NCI-H510A treated with DMSO at 0.1 percent for 48 hours (cell line): ENCODE measurements at regions not wholly inside any gene's neighbourhood (a gene's known extent, or its start where the extent isn't known, plus 50 kb on each side); places are given as distances from the start of the nearest gene placed in this dataset.

Experiments used
- DNase-seq: peaks from one replicate; lab custom pipeline; 2025; lab: John Stamatoyannopoulos, UW

DNA sequence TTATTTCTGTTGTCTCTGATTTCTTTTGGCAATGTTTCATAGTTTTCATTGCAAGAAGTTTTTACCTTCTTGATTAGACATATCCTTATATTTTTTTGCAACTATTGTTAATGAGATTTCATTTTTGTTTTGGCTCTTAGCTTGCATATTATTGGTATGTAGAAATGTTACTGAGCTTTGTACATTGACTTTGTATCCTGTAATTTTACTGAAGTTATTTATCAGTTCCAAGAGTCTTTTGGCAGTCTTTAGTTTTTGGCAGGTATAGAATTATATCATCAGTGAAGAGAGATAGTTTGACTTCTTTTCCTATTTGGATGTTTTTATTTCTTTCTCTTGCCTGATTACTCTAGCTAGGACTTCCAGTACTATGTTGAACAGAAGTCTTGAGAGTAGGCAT is 375.7 kb downstream of the TDRD3 start:
- DNase-seq, result no peak

DNA sequence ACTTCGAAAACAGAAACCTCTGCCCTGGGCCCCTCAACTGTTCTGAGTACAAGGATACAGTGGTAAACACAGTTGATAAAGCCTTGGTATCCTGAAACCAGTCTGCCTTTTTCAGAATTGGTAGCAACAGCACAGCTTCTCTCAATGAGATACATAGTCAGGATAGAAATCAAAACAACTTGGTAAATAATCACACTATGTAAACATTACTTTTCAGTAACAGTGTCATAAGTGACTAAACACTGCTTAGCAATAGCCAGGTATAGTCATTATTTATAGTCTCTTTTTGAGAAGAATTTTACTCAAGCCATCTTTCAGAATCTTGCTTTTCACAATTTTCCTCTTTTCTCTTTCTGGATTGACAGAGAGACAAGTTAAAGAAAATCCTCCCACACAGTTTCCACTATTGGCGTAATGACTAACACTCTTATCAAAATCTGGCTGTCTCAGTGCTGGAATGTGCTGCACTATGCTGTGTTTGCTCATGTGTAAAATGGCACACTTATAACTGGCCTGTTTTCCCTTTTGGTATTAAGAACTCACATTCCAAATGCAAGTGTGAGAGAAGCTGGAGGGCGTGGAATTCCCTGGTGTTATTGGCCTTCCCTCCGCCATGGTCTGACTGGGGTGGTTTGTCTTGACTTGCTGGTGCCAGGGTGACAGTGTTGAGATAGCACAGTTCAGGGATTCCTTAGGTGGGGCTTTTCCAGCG is 368.8 kb downstream of the TDRD3 start:
- DNase-seq, result no peak

DNA sequence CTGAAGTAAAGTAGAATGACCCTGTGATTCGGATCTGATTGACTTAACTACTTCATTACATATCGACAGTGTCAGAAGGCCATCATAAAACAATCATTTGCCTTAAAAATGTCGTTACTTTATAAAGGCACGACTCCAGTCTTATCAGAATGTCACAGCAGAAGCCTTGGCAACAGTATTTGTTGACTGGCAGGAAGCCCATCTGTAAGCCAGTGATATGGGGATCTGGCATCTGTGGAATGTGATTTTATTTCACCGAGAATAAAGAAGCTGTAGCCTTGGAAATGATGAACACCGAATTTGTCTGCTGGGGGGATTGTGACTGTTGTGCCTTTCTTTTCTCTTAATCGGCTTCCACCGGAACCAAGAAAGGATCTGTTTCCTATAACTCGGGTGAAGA is 362.5 kb downstream of the TDRD3 start:
- no peak for DNase-seq

DNA sequence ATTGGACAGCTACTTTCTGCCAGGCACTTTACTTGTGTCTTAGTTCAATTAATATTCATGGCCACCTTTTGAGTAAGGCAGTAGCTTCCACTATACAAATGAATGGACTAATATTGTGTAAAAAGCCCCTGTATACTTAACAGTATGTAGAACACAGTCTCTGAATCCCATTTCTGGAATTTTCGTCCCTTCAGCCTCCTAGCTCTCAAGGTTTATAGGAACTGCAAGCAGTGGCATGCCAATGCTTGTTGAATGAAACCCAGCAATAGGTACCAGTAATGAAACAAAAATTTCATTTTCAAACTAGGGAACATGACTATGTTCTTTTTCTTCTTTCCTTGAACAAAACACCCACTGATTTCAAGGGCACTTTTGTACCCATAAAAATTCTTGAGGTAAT is 361.6 kb downstream of the TDRD3 start:
- DNase-seq, result no peak

DNA sequence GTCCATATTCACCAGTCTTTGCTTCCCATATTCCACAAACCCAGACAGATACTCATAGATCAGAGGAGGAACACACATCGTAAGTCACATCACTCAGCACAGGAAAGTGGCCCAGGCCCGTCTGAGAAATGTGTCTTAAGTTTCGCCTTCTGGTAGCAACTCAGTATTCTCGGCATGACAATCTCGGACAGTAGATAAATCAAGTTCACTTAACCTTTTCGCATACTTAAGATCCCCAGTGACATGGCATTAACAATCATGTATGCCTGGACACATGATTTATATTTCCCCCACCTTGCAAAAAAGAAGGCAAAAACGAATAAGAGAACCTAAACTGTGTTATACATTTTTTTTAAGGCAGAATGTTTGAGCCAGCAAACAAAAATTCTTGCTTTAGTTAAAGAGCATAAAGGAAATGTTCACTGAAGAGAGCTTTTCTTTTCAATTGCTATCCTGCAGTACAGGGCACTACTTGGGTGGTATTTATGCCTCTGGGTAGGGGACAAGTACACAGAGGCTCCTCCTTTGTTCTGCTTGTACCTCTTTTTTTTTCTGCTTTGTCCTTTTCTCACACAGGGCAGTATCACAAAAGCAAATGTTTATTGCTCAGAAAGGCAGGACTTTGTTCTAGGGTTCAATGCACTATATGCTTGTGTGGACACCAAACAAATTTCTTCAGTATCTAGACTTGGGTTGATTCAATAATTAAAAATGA is 360.6 kb downstream of the TDRD3 start:
- no peak for DNase-seq

DNA sequence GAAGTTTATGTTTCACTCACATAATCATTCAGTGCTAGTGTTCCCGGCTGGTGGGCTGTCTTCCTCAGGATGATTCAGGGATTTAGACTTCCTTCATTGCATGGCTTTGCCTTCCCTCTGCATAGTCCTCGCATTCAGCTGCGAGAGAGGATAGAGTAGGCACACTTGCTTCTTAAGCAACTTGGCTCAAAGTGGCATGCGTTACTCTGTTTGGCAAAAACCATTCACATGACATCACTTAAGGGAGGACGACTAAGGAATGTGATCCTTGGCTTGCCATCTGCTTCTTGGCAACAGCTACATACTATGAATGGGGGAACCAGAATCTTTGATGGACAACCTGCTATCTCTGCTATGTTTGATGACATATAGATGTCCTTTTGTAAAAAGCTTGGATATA is 359.3 kb downstream of the TDRD3 start:
- no peak for DNase-seq

DNA sequence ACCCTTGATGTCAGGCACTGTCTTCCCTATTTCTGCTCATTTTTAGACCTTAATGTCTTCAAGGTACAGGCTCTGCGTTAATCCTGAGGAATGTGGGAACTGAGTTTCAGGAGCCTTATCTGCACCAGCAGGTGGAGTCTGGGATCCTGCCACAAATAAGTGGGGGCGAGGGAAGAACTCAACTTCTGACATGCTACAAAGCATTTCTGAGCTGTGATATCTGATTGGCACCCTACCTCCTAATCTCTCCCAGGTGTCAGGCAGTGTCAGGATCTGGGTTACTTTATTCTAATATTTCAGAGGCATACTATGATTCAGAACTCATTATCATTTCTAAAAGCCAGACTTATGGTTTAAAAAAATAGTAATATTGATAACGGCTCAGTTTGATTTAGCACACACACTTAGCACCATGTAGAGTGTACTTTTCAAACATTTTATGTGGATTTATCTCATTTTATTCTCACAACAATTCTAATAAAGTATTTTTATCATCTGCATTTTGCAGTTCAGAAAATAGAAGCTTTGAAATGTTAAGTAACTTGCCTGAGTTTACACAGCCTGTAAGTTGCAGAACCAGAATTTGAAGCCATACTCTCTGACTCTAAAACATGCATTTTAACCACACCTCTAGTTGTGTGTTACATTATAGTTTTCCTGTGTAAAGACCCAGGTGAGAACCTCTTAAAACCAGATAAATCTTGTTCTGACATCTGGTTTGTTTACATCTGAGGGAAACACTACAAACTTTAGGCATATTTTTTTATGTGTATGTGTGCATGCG is 358.6 kb downstream of the TDRD3 start:
- DNase-seq, result no peak

DNA sequence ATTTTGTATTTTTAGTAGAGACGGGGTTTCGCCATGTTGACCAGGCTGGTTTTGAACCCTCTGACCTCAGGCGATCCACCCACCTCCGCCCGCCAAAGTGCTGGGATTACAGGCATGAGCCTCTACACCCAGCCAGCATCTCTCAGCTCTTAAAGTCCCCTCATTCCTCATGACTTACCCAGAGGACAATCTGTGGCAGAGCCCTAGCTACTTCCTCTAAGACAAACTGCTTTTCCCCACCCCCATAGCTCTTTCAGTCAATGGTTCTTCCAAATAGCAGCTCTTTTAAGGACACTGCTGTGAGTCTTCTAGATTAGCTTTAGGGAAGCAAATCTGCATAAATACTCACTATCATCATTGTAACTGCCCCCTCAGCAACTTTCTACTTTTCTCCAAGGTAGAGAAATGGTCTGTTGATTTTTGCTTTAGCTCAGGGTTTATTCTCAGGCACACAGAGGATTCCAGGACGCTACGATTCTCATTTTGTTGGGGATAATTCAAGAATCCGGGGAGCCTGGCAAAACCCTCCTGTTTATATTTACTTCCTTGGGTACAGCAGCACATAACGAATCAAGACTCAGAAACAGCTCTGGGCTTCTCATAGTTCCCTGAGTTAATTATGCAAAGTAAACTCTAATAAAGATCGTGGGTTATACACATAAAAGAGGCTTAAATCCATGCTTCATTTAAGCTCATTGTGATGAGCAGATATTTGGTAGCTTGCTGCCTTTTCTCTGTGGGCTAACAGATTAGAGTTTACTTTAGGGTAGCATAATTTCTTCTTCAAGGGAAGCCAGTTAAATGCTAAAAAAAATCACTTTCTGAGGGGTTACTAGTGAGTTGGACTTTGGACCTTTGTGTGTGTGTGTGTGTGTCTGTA is 357.4 kb downstream of the TDRD3 start:
- no peak for DNase-seq

DNA sequence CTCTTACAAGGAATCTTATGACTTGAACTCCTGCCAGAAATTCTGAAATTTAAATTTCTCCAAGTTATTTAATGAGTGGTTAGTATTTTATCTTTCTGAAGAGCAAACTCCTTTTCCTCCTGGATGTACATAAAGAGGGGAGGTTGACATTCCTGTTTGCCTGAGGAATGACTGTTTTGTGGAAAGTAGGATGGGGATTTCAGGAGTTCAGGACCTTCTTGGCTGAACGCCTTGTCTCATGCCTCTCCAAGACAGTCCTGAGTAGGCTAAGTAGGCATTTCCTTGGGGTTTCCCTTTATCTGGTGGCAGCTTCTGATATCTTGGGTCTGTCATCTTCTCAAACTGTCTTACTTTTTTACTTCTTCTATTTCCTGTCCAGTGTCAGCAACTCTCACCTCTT is 356.6 kb downstream of the TDRD3 start:
- no peak for DNase-seq

DNA sequence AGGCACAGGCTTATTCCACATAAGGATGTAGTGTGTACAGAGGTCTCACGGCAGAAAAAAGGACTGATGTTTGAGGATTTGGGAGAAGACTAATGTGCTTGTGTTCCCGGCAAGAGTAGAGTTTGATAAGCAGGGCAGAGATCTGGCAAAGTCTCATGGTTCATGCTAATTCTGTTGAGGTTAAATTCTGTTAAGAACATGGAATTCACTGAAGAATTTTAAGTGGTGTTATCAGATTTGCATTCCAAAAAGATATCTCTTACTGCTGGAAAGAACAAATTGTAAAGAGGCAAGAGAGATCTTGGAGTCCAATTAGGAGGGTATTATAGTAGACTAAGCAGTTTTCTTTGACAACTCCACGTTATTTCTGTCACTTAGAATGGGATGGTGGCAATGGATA is 348.3 kb downstream of the TDRD3 start:
- no peak for DNase-seq

DNA sequence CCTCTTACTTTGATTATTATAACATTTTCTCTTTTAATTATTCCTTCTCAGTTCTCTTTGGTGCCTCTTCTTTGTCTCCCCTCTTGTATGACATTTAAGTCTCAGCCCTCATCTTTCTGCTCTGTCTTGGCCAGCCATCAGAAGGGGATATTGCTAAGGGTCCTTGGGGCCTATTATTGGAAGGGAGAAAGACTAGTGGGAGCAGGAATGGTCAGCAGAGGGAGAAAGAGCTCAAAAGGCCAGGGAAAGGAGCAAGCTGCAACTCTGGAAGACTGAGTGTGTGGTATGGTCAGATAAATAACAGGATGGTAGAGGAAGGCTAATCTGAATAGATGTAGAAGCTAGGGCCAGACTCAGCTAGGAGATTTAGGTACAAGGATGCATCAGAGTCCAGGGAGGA is 336.9 kb downstream of the TDRD3 start:
- DNase-seq, result no peak

DNA sequence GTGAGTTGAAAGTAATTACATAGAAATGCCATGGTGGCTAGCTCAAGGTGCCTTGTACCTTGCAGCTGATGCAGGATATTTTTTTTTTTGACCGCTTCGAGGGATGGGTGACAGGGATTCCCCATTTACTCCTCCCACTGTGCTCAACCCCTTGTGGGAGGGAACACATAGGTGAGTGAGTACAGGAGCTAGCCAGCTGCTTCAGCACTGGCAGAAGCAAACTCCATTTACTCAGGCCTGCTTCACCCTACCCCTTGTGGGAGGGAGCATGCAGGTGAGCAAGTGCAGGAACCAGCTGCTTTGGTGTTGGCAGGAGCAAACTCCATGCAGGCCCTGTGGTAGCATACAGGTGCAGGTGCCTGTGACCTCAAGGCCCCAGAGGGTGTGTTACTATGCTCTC is 330.1 kb downstream of the TDRD3 start:
- no peak for DNase-seq

DNA sequence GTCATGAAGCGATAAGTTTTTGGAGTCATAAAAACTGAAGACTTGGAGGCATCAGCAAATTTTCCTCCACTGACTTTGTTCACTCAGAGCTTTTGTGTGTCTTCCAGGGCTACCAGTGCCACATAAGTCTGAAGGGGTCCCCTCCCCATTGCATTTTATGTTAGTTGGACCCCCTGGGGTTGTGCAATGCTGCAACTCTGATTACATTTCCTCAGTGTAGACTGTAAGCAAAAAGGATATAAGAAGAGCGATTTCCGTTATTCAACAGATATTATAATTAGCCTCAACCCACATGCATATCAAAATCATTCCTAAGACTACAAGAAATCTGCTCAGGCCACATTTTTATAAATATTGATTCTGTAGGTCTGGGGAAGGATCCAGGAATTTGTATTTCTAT is 324.0 kb downstream of the TDRD3 start:
- no peak for DNase-seq

DNA sequence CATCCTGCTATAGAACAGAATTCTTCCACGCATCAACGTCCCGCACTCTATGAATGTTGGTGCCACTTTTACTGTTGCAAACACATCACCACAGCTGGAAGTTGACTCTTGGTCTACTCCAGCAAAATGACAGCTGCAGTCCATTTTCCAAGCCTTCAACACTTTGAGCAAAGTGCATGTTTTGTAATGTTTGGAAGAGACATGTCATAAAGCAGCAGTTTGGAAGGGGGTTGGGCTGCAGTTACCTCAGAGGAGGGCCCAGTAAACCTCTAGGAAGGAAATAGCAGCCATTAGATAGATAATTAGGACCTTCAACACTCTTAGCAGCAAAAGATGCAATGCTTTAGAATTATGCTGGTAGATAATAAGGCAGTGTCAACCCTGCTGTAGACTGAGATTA is 323.6 kb downstream of the TDRD3 start:
- DNase-seq, result no peak

DNA sequence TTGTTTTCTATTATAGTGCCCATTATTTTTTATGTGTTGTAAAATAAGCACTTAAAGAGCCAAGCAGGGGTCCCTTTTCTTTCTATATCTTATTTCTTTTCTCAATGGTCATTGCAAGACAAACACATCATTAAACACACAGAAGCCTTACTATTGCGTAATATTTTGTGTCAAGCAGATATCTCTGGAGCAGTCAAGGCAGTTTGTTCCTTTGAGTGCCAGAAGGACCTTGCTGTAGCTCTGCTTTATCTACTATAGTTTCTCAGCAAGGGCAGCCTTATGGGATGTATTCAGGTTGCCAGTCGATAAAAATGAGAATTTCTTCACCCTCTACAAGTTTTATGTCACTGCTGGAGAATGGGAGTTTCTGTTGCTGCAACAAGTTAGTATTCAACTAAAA is 319.3 kb downstream of the TDRD3 start:
- no peak for DNase-seq

DNA sequence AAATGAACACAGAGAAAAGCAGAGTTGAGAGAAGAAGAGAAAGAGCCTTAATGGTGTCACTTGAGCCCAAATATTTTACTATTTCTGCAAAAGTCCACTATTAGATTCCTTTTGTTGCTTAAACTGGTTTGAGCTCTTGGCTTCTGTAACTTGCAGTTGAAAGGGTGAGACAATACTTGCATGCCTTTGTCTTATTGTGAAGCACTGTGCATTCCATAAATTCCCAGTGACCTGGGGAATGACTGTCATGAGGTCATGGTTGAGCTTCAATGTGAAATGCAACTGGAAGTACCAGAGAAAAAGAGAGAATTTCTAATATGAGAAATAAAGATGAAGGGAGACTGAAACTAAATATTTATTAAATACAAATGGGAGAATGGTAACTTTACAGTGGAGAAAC is 310.9 kb downstream of the TDRD3 start:
- DNase-seq, result no peak

DNA sequence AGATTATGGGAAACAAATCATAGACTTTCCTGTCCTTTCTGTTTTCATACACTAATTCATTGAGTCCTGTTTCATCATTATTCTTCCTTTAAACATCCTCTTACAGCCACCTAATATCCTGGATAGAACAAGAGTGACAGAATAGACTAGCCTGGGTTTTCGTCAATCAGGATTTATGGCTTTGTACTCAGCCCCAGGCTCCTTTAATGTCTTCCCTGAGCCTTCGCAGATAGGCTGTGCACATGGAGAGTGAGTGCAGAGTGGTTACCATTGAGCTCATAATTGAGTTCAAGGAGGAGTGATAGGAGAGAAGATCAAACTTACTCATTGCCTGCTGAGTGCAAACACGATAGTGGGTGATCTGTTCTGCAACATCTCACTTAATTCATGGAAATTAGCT is 304.9 kb downstream of the TDRD3 start:
- DNase-seq, result no peak

DNA sequence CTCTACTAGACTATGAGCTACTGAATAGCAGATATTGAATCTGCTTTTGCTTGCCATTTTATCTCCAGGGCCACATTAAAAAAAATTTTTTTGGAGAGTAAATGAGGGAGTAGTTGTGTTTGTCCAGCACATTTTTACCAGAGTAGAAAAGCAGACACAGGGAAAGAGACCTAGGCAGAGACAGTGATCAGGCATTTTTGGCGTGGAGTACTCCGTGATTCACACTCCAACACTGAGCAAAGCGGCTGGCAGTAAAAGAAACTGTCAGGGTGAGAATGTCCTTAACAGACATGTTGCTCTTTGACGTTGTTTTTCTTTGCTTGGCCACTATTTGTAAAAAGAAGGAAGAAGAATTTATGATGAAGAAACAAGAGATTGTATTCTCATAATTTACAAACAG is 304.0 kb downstream of the TDRD3 start:
- DNase-seq, result no peak

DNA sequence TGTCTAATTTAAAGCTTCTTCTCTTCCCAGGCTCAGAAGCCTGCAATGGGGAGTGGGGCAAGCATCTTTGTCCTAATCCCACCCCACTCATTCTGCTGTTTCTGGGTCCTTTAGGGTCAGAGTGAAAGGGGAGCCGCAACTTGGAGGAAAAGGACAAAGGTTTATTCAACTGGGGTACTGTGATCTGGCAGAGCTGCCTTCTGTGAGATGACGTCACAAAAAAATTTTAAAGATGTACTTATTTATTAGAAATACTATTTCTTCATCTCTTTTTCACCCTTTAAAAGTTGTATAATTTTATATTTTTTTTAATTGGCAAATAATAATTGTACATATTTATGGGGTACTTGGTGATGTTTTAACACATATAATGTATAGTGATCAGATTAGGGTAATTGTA is 302.6 kb downstream of the TDRD3 start:
- DNase-seq, result no peak

DNA sequence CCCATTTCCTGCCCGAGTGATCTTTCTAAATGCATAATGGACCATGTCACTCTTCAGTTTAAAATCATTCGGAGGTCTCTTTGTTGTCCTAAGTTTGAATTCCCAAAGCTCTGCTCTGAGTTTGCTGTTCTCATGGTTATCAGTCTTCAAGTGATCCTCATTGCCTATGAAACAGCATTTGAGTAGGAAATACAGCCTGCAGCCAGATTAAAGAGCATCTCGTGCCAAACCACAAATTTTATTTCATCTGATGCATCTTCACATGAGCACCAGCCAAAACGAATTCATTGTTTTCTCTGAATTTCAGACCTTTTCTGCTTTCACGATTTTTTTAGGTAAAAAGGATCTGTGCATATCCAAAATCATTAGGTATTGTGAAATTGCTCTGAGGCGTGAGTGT is 299.6 kb downstream of the TDRD3 start:
- DNase-seq, result no peak

DNA sequence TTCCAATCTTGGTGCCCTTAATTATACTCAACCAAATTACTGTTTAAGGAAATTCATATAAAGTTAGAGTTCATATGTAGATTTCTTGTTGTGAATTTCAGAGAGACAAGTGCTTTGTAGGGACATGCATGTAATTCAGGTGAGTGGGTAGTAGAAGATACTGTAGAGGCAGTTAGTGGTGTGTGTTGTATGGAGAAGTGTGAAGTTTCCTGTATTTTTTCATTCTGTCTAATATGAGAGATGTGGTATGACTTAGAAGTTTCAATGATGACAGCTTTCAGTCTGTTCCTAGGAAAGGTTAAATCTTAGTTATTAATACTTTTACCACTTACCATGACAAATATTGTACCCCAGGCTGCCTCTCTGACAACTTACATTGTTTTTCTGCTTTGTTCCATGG is 294.2 kb downstream of the TDRD3 start:
- no peak for DNase-seq

DNA sequence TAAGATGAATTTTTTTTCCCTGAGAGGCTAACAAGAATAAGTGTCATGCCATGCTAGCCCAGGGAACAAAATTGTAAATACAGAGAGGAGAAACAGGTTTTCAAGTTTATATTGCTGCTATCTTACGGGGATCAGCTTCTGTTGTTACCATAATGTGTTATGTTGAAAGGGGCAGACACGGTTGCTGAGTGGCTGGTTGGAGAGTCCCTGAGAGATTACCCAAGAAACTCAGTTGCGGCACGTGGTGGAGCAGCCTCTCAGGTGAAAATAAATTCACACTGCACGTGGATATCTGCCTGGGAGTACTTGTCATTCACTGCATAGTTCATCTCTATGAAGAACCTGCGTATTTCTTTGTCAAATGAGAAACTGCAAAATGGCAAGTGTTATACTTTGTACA is 293.6 kb downstream of the TDRD3 start:
- DNase-seq, result no peak
